ENCODE measurements at regions not wholly inside any gene's neighbourhood (a gene's known extent, or its start where the extent isn't known, plus 50 kb on each side); places are given as distances from the start of the nearest gene placed in this dataset.

DNA sequence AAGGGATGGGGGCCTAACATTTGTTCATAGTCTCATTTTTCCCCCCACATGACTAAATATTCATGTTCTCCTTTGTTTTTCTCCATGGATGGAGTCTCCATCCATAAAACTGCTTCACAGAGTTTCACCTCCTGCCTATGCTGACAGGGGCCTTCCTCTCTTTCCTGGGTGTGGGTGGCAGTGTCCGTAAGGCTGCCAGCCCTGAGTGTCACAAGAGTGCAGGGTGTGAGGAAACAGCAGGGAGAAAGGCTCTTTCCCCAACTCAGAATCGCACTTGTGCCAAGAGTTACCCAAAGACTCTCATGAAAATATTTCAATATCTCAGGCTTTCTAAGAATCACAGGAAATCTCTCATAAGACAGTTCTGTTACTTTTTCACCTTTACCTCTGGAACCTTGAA lies 346.2 kb upstream of the MMS22L start:
- ChIA-PET POLR2A (no interaction called here), CTCF (no interaction called here)
- no peak overlapping the region for H3K4me3 ChIP-seq (ENCODE audit: low read depth, low read length)
- H3K27ac ChIP-seq (ENCODE audit: low read depth, low read length): no peak overlapping the region
- H3K9me3 ChIP-seq (ENCODE audit: control insufficient read depth, insufficient read depth, low read length): no peaks in the 10 kb centered on the region
- TF ChIP-seq, protein P1, sequence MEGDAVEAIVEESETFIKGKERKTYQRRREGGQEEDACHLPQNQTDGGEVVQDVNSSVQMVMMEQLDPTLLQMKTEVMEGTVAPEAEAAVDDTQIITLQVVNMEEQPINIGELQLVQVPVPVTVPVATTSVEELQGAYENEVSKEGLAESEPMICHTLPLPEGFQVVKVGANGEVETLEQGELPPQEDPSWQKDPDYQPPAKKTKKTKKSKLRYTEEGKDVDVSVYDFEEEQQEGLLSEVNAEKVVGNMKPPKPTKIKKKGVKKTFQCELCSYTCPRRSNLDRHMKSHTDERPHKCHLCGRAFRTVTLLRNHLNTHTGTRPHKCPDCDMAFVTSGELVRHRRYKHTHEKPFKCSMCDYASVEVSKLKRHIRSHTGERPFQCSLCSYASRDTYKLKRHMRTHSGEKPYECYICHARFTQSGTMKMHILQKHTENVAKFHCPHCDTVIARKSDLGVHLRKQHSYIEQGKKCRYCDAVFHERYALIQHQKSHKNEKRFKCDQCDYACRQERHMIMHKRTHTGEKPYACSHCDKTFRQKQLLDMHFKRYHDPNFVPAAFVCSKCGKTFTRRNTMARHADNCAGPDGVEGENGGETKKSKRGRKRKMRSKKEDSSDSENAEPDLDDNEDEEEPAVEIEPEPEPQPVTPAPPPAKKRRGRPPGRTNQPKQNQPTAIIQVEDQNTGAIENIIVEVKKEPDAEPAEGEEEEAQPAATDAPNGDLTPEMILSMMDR (IDR thresholded peaks at IDR 0.05; ENCODE audit: low read depth, low read length): no peak
- H3K27me3 ChIP-seq (ENCODE audit: control insufficient read depth, insufficient read depth, low read length): no peaks in the 10 kb centered on the region
- no peak for DNase-seq (ENCODE audit: low read depth, low spot score)

DNA sequence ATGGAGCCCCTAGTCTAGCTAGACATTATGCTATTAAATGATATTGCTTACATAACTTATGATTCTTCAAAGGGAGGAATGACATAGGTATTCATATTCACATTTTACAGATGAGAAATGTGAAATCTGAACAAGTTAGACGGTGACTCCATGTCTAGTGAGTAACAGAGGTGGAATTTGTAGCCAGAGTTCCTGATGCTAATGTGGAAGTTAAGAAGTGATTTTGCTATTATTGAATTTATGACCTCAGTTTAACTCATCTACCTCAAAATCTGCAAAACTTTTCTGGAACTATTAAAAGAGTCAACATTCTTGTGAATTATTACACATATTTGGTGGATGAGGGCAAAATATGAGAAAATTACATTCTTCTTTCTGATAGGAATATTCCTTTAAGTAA lies 347.6 kb upstream of the MMS22L start:
- ChIA-PET CTCF (interaction anchor here (0.6 kb wide), 1 partner anchor 83 kb away, joined by 3 read pairs; no protein-coding TSS in a partner anchor), POLR2A (no interaction called here)
- Histone ChIP-seq H3K27me3 (ENCODE audit: control insufficient read depth, insufficient read depth, low read length) (no peaks in the 10 kb centered on the region), H3K27ac (ENCODE audit: low read depth, low read length) (no peak overlapping the region), H3K4me3 (ENCODE audit: low read depth, low read length) (no peak overlapping the region), H3K9me3 (ENCODE audit: control insufficient read depth, insufficient read depth, low read length) (no peaks in the 10 kb centered on the region)
- TF ChIP-seq, protein P1 (IDR thresholded peaks at IDR 0.05; ENCODE audit: low read depth, low read length): no peak
- DNase-seq (ENCODE audit: low read depth, low spot score): no peak

DNA sequence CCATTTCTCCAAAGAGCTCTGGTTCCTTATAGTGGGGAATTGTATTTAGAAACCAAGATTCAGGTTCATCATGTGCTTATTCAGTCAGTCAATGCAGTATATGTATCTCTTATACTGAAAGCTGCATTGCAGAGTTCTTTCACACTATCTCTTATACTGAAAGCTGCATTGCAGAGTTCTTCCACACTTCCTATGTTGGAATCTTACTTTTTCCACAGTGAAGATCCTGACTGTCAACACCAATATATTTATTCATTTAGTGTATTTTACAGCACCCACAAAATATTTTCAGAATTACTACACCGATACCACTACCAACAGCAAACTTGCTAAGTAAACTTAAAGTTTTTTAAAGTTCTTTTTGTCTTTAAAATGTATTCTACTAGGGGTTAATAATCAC lies 349.3 kb upstream of the MMS22L start:
- POLR2A ChIA-PET: no interaction called here
- CTCF ChIA-PET: no interaction called here

DNA sequence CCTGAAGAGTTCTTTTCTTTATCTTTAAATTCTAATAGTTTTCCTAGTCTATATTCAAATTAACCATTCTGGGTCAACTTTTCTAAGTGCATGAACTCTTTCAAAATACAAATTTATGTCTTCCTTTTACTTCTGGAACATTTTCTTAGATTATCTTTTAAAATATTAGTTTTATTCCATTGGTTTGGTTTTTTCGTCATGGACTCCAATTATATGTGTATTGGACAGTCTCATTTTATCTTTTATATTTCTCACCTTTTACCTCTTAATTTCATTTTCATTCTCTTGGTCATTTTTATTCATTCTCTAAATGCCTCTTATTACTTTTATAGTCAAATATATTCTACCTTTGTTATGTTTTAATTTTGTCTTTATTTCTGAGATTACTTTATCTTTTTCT lies 356.7 kb upstream of the MMS22L start:
- CTCF ChIA-PET: no interaction called here
- TF ChIP-seq, protein P1 (IDR thresholded peaks at IDR 0.05; ENCODE audit: low read depth, low read length): no peak
- Histone ChIP-seq H3K27me3 (ENCODE audit: control insufficient read depth, insufficient read depth, low read length) (no peaks in the 10 kb centered on the region), H3K27ac (ENCODE audit: low read depth, low read length) (no peak overlapping the region), H3K9me3 (ENCODE audit: control insufficient read depth, insufficient read depth, low read length) (no peaks in the 10 kb centered on the region), H3K4me3 (ENCODE audit: low read depth, low read length) (no peak overlapping the region)
- DNase-seq (ENCODE audit: low read depth, low spot score): no peak
- POLR2A ChIA-PET: no interaction called here

More for the DNA sequence above, 349.3 kb upstream of the MMS22L start:
- DNase-seq (ENCODE audit: low read depth, low spot score): no peak
- no peaks in the 10 kb centered on the region for H3K27me3 ChIP-seq (ENCODE audit: control insufficient read depth, insufficient read depth, low read length)
- no peaks in the 10 kb centered on the region for H3K9me3 ChIP-seq (ENCODE audit: control insufficient read depth, insufficient read depth, low read length)
- TF ChIP-seq, protein P1 (IDR thresholded peaks at IDR 0.05; ENCODE audit: low read depth, low read length): no peak
- no peak overlapping the region for H3K27ac ChIP-seq (ENCODE audit: low read depth, low read length)
- H3K4me3 ChIP-seq (ENCODE audit: low read depth, low read length): no peak overlapping the region

DNA sequence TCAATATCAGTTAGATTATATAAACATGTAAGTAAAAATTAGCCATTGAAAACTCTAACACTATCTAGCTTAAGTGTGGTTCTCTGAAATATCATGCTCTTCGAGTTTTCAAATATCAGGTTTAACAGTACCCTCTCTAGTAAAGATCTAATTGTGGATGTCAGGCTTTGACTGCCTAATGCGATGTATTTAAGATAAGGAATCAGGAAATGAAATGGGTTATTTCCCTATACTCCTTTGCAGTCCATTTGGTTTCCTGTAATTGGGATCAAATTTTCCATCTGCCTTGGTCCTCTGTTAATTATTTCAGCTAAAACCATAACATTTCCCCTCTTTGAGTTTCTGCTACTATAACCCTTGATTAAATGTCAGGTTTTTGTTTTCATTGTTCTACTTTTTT lies 361.3 kb upstream of the MMS22L start:
- H3K9me3 ChIP-seq (ENCODE audit: control insufficient read depth, insufficient read depth, low read length): no peaks in the 10 kb centered on the region
- CTCF ChIA-PET: no interaction called here
- H3K4me3 ChIP-seq (ENCODE audit: low read depth, low read length): no peak overlapping the region
- H3K27me3 ChIP-seq (ENCODE audit: control insufficient read depth, insufficient read depth, low read length): no peaks in the 10 kb centered on the region
- POLR2A ChIA-PET: no interaction called here
- TF ChIP-seq, protein P1 (IDR thresholded peaks at IDR 0.05; ENCODE audit: low read depth, low read length): no peak
- H3K27ac ChIP-seq (ENCODE audit: low read depth, low read length): no peak overlapping the region
- DNase-seq (ENCODE audit: low read depth, low spot score): no peak

Data from AG04450 (cell line).